Natural killer cell (primary cell): ENCODE measurements at regions not wholly inside any gene's neighbourhood (a gene's known extent, or its start where the extent isn't known, plus 50 kb on each side); places are given as distances from the start of the nearest gene placed in this dataset.

ENCODE experiments used
- ATAC-seq, 3 donors: fragments of 150-1000 bp in 2 of 3; fragments of 200-7000 bp in 1 of 3; cut with Tn5 transposase; 1 replicate in 1 of 3; 2 replicates in 2 of 3; pipeline ENCODE4 v1.10.0; 2021; ENCODE audit warnings: mild to moderate bottlenecking in 2 of 3, moderate library complexity in 2 of 3
- DNase-seq, 2 donors: peaks; one replicate each; pipeline versions ENCODE4 v3.0.0 to v3.0.0-alpha.2; 2013 to 2021; ENCODE audit warnings: mixed read lengths in 1 of 2
- H3K27ac ChIP-seq: one replicate; pipeline ENCODE4 v1.5.1; 2013; ENCODE audit warnings: mild to moderate bottlenecking, low read length
- H3K27me3 ChIP-seq: one replicate; pipeline ENCODE4 v1.6.1; 2013; ENCODE audit warnings: low read length; ENCODE audit not compliant: control insufficient read depth, insufficient read depth
- H3K36me3 ChIP-seq: one replicate; pipeline ENCODE4 v1.6.1; 2013; ENCODE audit warnings: low read length; ENCODE audit not compliant: control insufficient read depth, insufficient read depth
- H3K4me1 ChIP-seq: one replicate; pipeline ENCODE4 v1.6.1; 2013; ENCODE audit warnings: low read length; ENCODE audit not compliant: control insufficient read depth, insufficient read depth
- H3K4me3 ChIP-seq: one replicate; pipeline ENCODE4 v1.5.1; 2013; ENCODE audit warnings: low read length
- H3K9me3 ChIP-seq: one replicate; pipeline ENCODE4 v1.6.1; 2013; ENCODE audit warnings: low read length; ENCODE audit not compliant: control insufficient read depth, insufficient read depth
- H3K27ac Mint-ChIP-seq, 2 donors: one replicate each; pipeline ENCODE4 v1.8.0; 2022; ENCODE audit warnings: mild to moderate bottlenecking in 2 of 2, mixed read lengths in 2 of 2, moderate library complexity in 1 of 2
- H3K27me3 Mint-ChIP-seq, 2 donors: one replicate each; pipeline ENCODE4 v1.8.0; 2022; ENCODE audit warnings: low read depth in 2 of 2, mixed read lengths in 2 of 2
- H3K36me3 Mint-ChIP-seq: one replicate; pipeline ENCODE4 v1.8.0; 2022; ENCODE audit warnings: mixed read lengths
- H3K4me1 Mint-ChIP-seq, 2 donors: one replicate each; pipeline ENCODE4 v1.8.0; 2022; ENCODE audit warnings: mixed read lengths in 2 of 2
- H3K4me3 Mint-ChIP-seq: one replicate; pipeline ENCODE4 v1.8.0; 2022; ENCODE audit warnings: mild to moderate bottlenecking, moderate library complexity, mixed read lengths
- H3K9me3 Mint-ChIP-seq, 2 donors: one replicate each; pipeline ENCODE4 v1.8.0; 2022; ENCODE audit warnings: mixed read lengths in 2 of 2
- WGBS: methylation state at CpG from one replicate; pipeline ENCODE4 v1.1.7; 2013; ENCODE audit warnings: missing lambda C conversion rate; ENCODE audit not compliant: insufficient coverage; 5-methylcytosine and 5-hydroxymethylcytosine counted together
- intact Hi-C: fragments of 100-400 bp; cut with micrococcal nuclease; formaldehyde crosslinking; loops from one replicate; pipeline ENCODE4 v1.14.2; 2022
- TF ChIP-seq, protein P1 (sequence below): fragments of 200-600 bp; IDR thresholded peaks from one replicate; pipeline ENCODE4 v1.8.0; 2022; ENCODE audit warnings: antibody characterized with exemption

- no peaks in the 10 kb centered on the region for H3K4me1 Mint-ChIP-seq
- ATAC-seq (no peak), DNase-seq (peak in 1 of 2 donors; percentile 5)
- no peaks in the 10 kb centered on the region for H3K36me3 Mint-ChIP-seq
- Histone ChIP-seq H3K36me3 (no peaks in the 10 kb centered on the region), H3K9me3 (no peaks in the 10 kb centered on the region), H3K4me1 (no peaks in the 10 kb centered on the region), H3K27me3 (no peaks in the 10 kb centered on the region), H3K4me3 (no peak overlapping the region), H3K27ac (no peak overlapping the region)
- WGBS, result 90% methylated on average over 4 of the region's 4 CpGs
- H3K27me3 Mint-ChIP-seq, result peaks cover 3 to 22% of the 10 kb centered on the region in 2 donors
- H3K9me3 Mint-ChIP-seq, result peaks cover 0 to 2% of the 10 kb centered on the region in 2 donors
- TF ChIP-seq, protein P1, sequence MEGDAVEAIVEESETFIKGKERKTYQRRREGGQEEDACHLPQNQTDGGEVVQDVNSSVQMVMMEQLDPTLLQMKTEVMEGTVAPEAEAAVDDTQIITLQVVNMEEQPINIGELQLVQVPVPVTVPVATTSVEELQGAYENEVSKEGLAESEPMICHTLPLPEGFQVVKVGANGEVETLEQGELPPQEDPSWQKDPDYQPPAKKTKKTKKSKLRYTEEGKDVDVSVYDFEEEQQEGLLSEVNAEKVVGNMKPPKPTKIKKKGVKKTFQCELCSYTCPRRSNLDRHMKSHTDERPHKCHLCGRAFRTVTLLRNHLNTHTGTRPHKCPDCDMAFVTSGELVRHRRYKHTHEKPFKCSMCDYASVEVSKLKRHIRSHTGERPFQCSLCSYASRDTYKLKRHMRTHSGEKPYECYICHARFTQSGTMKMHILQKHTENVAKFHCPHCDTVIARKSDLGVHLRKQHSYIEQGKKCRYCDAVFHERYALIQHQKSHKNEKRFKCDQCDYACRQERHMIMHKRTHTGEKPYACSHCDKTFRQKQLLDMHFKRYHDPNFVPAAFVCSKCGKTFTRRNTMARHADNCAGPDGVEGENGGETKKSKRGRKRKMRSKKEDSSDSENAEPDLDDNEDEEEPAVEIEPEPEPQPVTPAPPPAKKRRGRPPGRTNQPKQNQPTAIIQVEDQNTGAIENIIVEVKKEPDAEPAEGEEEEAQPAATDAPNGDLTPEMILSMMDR, result no peak
- H3K4me3 Mint-ChIP-seq, result no peak overlapping the region
- H3K27ac Mint-ChIP-seq, result no peak overlapping the region
- intact Hi-C loops, result no loop called here
Observed at GRCh38 chr1:64396817-64397216, 73.1 kb upstream of the CACHD1 start.

- Histone ChIP-seq H3K4me3 (no peak overlapping the region), H3K4me1 (no peaks in the 10 kb centered on the region), H3K27me3 (no peaks in the 10 kb centered on the region), H3K27ac (no peak overlapping the region), H3K36me3 (no peaks in the 10 kb centered on the region), H3K9me3 (no peaks in the 10 kb centered on the region)
- Mint-ChIP-seq H3K9me3 (peaks cover 0 to 2% of the 10 kb centered on the region in 2 donors), H3K27ac (no peak overlapping the region), H3K36me3 (no peaks in the 10 kb centered on the region), H3K27me3 (peaks cover 3 to 27% of the 10 kb centered on the region in 2 donors), H3K4me3 (no peak overlapping the region), H3K4me1 (no peaks in the 10 kb centered on the region)
- intact Hi-C loops, result no loop called here
- ATAC-seq (no peak), DNase-seq (no peak)
- TF ChIP-seq, protein P1, result no peak
- WGBS, result no CpG with 5 or more reads among the region's 2 CpGs
Observed at GRCh38 chr1:64397541-64397940, 72.4 kb upstream of the CACHD1 start.

- no peak for DNase-seq
- H3K27ac Mint-ChIP-seq, result no peak overlapping the region
- Histone ChIP-seq H3K27ac (no peak overlapping the region), H3K4me3 (no peak overlapping the region), H3K9me3 (no peaks in the 10 kb centered on the region), H3K27me3 (no peaks in the 10 kb centered on the region), H3K36me3 (no peaks in the 10 kb centered on the region), H3K4me1 (no peaks in the 10 kb centered on the region)
- H3K4me1 Mint-ChIP-seq, result no peaks in the 10 kb centered on the region
- WGBS, result 91% methylated on average over 5 of the region's 5 CpGs
- intact Hi-C loops, result no loop called here
- no peak for ATAC-seq
- no peaks in the 10 kb centered on the region for H3K36me3 Mint-ChIP-seq
- H3K27me3 Mint-ChIP-seq, result peaks cover 3 to 27% of the 10 kb centered on the region in 2 donors
- TF ChIP-seq, protein P1, result no peak
- H3K4me3 Mint-ChIP-seq, result no peak overlapping the region
- H3K9me3 Mint-ChIP-seq, result peaks cover 0 to 2% of the 10 kb centered on the region in 2 donors
Observed at GRCh38 chr1:64398936-64399335, 71.0 kb upstream of the CACHD1 start.

- DNase-seq (no peak), ATAC-seq (no peak)
- H3K27me3 Mint-ChIP-seq, result peaks cover 5 to 25% of the 10 kb centered on the region in 2 donors
- intact Hi-C loops, result no loop called here
- WGBS, result 88% methylated on average over 1 of the region's 1 CpG
- Histone ChIP-seq H3K27ac (no peak overlapping the region), H3K36me3 (no peaks in the 10 kb centered on the region), H3K4me3 (no peak overlapping the region), H3K4me1 (no peaks in the 10 kb centered on the region), H3K9me3 (no peaks in the 10 kb centered on the region), H3K27me3 (no peaks in the 10 kb centered on the region)
- no peak overlapping the region for H3K27ac Mint-ChIP-seq
- H3K36me3 Mint-ChIP-seq, result no peaks in the 10 kb centered on the region
- peaks cover 0 to 2% of the 10 kb centered on the region in 2 donors for H3K9me3 Mint-ChIP-seq
- H3K4me1 Mint-ChIP-seq, result no peaks in the 10 kb centered on the region
- TF ChIP-seq, protein P1, result no peak
- H3K4me3 Mint-ChIP-seq, result no peak overlapping the region
Observed at GRCh38 chr1:64401285-64401684, 68.6 kb upstream of the CACHD1 start.
